ENCODE measurements at regions not wholly inside any gene's neighbourhood (a gene's known extent, or its start where the extent isn't known, plus 50 kb on each side); places are given as distances from the start of the nearest gene placed in this dataset.

- no peaks in the 10 kb centered on the region for H3K9me3 ChIP-seq (ENCODE audit: low read depth)
- no peaks in the 10 kb centered on the region for H4K20me1 ChIP-seq (ENCODE audit: low read depth)
- no peak overlapping the region for H2AFZ ChIP-seq (replicated peaks)
- Mint-ChIP-seq H3K27me3 (ENCODE audit: insufficient read depth, low read depth) (no peaks in the 10 kb centered on the region), H3K4me1 (no peaks in the 10 kb centered on the region), H3K36me3 (no peaks in the 10 kb centered on the region), H3K4me3 (no peak overlapping the region), H3K9me3 (peaks cover 6% of the 10 kb centered on the region), H3K27ac (no peak overlapping the region)
- no peaks in the 10 kb centered on the region for H3K36me3 ChIP-seq
- H3K9ac ChIP-seq: no peak overlapping the region
- H3K27me3 ChIP-seq: no peaks in the 10 kb centered on the region
- H3K4me2 ChIP-seq: no peak overlapping the region
- no peaks in the 10 kb centered on the region for H3K4me1 ChIP-seq
- H3K79me2 ChIP-seq (ENCODE audit: low read depth): no peaks in the 10 kb centered on the region
- H3K4me3 ChIP-seq: no peak overlapping the region
- no peak for DNase-seq (ENCODE audit: low spot score)
- TF ChIP-seq EZH2 (IDR thresholded peaks at IDR 0.05) (no peak), EZH2phosphoT487 (IDR thresholded peaks at IDR 0.05) (no peak)
- TF ChIP-seq, protein P1, sequence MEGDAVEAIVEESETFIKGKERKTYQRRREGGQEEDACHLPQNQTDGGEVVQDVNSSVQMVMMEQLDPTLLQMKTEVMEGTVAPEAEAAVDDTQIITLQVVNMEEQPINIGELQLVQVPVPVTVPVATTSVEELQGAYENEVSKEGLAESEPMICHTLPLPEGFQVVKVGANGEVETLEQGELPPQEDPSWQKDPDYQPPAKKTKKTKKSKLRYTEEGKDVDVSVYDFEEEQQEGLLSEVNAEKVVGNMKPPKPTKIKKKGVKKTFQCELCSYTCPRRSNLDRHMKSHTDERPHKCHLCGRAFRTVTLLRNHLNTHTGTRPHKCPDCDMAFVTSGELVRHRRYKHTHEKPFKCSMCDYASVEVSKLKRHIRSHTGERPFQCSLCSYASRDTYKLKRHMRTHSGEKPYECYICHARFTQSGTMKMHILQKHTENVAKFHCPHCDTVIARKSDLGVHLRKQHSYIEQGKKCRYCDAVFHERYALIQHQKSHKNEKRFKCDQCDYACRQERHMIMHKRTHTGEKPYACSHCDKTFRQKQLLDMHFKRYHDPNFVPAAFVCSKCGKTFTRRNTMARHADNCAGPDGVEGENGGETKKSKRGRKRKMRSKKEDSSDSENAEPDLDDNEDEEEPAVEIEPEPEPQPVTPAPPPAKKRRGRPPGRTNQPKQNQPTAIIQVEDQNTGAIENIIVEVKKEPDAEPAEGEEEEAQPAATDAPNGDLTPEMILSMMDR (IDR thresholded peaks at IDR 0.05): no peak
- no peaks in the 10 kb centered on the region for H3F3A ChIP-seq (ENCODE audit: low read depth)
- H3K27ac ChIP-seq: no peak overlapping the region
These were observed 1038.3 kb downstream of the TLE1 start for GRCh38 chr9:80651044-80651443.

GRCh38 chr9:80649496-80649895, 1039.9 kb downstream of the TLE1 start:
- no peaks in the 10 kb centered on the region for H4K20me1 ChIP-seq (ENCODE audit: low read depth)
- no peaks in the 10 kb centered on the region for H3F3A ChIP-seq (ENCODE audit: low read depth)
- no peak overlapping the region for H3K4me2 ChIP-seq
- no peak overlapping the region for H3K27ac Mint-ChIP-seq
- no peak overlapping the region for H2AFZ ChIP-seq (replicated peaks)
- no peaks in the 10 kb centered on the region for H3K36me3 ChIP-seq
- H3K9me3 ChIP-seq (ENCODE audit: low read depth): no peaks in the 10 kb centered on the region
- no peak overlapping the region for H3K27ac ChIP-seq
- TF ChIP-seq, protein P1 (IDR thresholded peaks at IDR 0.05): no peak
- TF ChIP-seq EZH2 (IDR thresholded peaks at IDR 0.05): no peak
- TF ChIP-seq EZH2phosphoT487 (IDR thresholded peaks at IDR 0.05): no peak
- H3K4me3 Mint-ChIP-seq: no peak overlapping the region
- no peaks in the 10 kb centered on the region for H3K4me1 ChIP-seq
- DNase-seq (ENCODE audit: low spot score): no peak
- H3K4me1 Mint-ChIP-seq: no peaks in the 10 kb centered on the region
- H3K27me3 Mint-ChIP-seq (ENCODE audit: insufficient read depth, low read depth): no peaks in the 10 kb centered on the region
- no peaks in the 10 kb centered on the region for H3K27me3 ChIP-seq
- H3K79me2 ChIP-seq (ENCODE audit: low read depth): no peaks in the 10 kb centered on the region
- no peaks in the 10 kb centered on the region for H3K36me3 Mint-ChIP-seq
- H3K9me3 Mint-ChIP-seq: peaks cover 4% of the 10 kb centered on the region
- H3K4me3 ChIP-seq: no peak overlapping the region
- no peak overlapping the region for H3K9ac ChIP-seq

DNA sequence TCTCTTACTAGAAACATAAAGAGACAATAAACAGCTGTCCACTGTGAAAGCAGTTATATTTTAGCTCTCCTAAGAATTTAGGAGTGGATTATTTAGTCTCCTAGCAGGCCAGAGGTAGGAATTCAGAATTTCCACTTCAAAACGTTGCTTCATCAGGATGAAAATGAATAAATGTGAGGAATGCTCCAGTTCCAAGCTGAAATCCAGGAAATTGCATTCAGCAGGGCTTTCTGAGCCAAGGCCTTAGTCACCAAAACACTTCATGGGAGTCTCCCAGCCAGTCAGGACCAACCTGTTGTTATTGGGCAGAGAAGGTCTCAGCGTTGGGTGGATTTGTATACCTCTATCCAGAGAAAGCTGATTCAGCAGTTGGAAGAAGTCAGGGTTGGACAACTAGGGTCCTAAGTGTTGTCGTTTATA, 1040.3 kb downstream of the TLE1 start:
- Mint-ChIP-seq H3K36me3 (no peaks in the 10 kb centered on the region), H3K27ac (no peak overlapping the region), H3K27me3 (ENCODE audit: insufficient read depth, low read depth) (no peaks in the 10 kb centered on the region), H3K4me3 (no peak overlapping the region), H3K9me3 (peaks cover 4% of the 10 kb centered on the region), H3K4me1 (no peaks in the 10 kb centered on the region)
- Histone ChIP-seq H3K36me3 (no peaks in the 10 kb centered on the region), H3K9me3 (ENCODE audit: low read depth) (no peaks in the 10 kb centered on the region), H3K27me3 (no peaks in the 10 kb centered on the region), H2AFZ (replicated peaks) (no peak overlapping the region), H3K4me3 (no peak overlapping the region), H4K20me1 (ENCODE audit: low read depth) (no peaks in the 10 kb centered on the region), H3K4me2 (no peak overlapping the region), H3K79me2 (ENCODE audit: low read depth) (no peaks in the 10 kb centered on the region), H3K27ac (no peak overlapping the region), H3F3A (ENCODE audit: low read depth) (no peaks in the 10 kb centered on the region), H3K9ac (no peak overlapping the region), H3K4me1 (no peaks in the 10 kb centered on the region)
- no peak for DNase-seq (ENCODE audit: low spot score)
- no peak for TF ChIP-seq EZH2 (IDR thresholded peaks at IDR 0.05)
- no peak for TF ChIP-seq EZH2phosphoT487 (IDR thresholded peaks at IDR 0.05)
- TF ChIP-seq, protein P1 (IDR thresholded peaks at IDR 0.05): no peak

Measured in neural progenitor cell (in vitro differentiated cells).